HCEC 1CT (cell line): ENCODE measurements at regions not wholly inside any gene's neighbourhood (a gene's known extent, or its start where the extent isn't known, plus 50 kb on each side); places are given as distances from the start of the nearest gene placed in this dataset.
"Not testable (repeated sequence)": the region's sequence is repeated elsewhere in the genome, so short reads cannot be mapped to it uniquely, and the experiment has no call there.

Source experiments
- DNase-seq: peaks from one replicate; pipeline ENCODE4 v3.0.0-alpha.2; 2017

DNA sequence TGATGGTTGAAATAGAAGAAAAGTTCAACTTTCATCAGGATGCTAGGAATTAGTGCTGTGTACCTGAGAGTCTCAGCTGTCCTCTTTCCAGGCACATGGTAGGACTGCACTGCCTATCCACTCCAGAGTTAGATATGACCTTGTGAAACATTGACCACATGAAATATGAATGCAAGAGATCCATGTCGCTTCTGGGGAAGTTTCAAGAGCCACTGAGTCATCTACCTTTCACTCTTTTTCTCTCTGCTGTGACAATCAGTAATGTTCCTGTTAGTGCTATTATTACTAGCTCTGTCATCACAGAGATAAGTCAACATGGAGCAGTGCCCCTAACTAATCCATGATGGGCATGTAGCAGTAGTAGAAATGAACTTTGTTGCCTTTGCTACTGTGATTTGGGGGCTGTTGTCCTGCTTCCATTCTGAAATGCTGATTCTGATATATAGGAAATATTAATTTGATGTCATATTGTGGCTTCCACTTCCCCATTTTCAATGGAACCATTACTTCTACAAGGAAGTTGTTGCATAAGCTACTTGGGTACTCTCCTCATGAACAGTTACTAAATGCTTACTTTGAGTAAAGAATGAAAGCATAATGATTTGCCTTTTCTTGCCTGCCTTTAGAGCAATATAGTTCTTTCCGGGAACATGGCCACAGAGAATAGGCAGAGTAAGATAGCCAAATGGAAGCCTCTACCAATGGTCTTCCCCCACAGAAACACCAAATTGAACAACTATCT, 192.8 kb upstream of the ZNF521 start:
- DNase-seq = no peak

DNA sequence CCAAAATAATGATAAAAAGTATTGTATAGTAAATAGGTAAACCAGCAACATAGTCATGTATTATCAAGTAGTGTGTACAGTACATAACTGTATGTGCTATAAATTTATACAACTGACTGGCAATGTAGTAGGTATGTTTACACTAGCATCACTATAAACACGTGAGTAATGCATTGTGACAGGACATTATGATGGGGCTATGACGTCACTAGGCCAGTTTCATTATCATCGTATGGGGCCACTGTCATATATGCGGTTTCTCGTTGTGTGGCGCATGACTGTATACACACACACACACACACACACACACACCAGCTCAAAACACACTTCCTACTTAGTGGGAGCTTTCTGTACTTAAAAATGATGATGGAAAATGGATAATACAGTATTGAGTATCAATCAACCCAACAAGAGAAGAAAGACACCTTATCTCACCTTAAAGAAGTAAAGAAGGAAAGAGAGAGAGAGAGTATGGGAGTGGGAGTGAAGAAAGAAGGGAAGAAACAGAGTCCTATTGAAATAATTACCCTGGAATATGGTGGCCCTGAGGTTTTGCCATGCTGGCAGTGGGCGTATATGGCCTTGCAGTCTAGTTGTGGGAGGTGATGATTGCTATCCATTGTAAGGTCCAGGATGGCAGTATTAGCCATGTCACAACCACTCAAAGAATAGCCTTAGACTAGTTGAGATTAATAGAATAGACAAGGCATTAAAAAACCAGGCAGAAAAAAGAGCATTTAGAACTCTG, 186.4 kb upstream of the ZNF521 start:
- DNase-seq = no peak

DNA sequence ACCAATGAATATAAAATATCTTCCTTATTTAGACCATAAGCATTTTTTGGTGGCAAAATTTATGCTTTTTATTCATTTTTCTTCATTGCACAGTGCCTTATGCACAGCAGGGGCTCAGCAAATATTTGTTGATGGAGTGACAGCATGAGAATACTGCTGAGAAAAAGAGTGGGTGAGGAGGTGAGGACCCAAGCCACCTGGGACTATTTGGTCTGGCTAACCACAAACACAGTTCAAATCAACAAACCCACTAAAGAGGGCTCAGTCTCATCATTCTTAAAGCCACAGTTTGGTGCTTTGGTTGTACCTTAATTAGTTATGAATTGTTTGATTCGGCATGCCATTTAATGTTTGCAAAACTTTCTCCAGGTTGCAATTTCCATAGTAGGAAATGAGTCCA, 183.5 kb upstream of the ZNF521 start:
- no peak for DNase-seq

- no peak for DNase-seq
Measured at GRCh38 chr18:25534401-25534800, 182.4 kb upstream of the ZNF521 start.

DNA sequence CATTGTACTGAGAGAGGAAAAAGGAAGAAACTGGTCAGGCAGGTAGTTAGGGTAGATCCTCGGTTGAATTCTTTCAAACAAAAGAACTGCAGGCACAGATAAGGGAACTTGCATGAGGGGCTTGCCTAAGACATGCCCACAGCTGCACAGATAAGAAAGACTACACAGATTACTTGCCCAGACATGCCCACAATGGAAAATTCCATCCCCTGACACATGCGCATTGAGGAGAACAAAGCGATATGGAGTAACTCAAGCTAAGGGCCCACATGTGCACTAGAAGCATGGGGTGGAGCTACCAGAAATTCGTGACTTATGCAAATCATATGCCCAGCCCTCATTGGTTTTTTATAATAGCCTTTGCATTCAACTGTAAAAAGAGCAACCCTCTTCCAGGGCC, 181.3 kb upstream of the ZNF521 start:
- no peak for DNase-seq

- DNase-seq = no peak
Measured at GRCh38 chr18:25531207-25531606, 179.2 kb upstream of the ZNF521 start.

GRCh38 chr18:25525789-25526188, 173.8 kb upstream of the ZNF521 start:
- DNase-seq = not testable (repeated sequence)

DNA sequence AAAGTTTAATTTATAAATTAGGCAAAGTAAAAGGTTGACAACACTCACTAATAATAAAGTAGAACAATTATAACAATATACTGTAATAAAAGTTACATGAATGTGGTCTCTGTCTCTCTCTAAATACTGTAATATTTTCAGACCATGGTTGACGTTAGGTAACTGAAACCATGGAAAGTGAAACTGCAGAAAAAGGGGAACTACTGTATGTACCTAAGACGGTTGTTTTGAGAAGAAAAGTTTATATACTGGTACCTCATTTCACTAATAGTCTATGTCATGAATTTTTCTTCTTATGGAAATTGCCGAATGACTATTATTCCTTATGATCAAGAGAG, 166.7 kb upstream of the ZNF521 start:
- DNase-seq = no peak

- no peak for DNase-seq
Measured at GRCh38 chr18:25517881-25518715, 166.1 kb upstream of the ZNF521 start.

- no peak for DNase-seq
Measured at GRCh38 chr18:25516747-25517498, 165.0 kb upstream of the ZNF521 start.

GRCh38 chr18:25516121-25516520, 164.2 kb upstream of the ZNF521 start:
- no peak for DNase-seq

DNA sequence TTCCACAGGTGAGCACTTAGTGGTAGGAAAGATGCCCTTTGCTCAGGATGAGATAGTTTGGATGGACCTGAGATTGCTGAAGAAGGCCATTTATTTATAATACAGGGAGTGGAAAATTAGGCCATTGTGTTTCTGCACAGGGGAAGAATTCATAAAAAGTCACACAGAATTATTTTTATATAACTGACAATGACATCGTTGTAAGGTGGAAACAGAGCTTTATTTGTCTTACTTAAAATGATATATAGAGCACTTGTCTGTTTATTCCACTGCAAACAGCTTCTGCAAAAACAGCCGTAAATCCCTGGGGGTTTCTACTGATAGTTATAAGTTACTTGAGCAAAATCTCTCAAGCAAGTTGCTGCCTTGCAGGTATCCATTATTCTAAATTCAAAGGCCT, 158.1 kb upstream of the ZNF521 start:
- DNase-seq = no peak

GRCh38 chr18:25503567-25504081, 151.7 kb upstream of the ZNF521 start:
- peak; percentile 76 for DNase-seq

DNA sequence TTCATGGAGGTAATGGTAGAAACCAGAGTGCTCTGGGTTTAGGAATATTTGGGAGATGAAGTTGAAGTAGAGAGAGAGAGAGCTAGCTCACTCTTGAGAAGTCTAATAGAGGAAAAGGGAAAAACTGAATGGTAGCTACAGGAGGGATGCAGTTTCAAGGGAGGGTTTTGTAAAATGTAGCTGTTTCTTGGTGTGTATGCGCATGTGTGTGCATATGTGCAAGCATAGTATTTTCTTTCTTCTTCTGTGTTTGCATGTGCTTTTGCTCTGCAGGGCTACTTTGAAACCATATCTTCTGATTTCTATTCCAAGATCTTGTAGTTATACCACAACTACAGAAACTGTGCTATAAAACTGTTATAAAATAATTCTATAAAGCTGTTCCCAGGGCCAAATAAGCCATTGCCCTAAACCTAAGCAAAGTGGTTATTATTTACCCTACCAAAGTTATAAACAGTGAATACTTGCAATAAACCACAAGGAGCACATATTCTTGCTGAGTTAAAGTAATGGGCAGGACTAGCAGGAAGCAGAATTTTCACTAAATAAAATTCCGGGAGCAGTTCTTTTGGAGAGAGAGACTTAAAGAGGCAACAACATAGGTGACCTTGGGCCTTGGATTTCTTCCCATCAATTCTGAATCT, 145.3 kb upstream of the ZNF521 start:
- no peak for DNase-seq

- no peak for DNase-seq
Measured at GRCh38 chr18:25496544-25496943, 144.6 kb upstream of the ZNF521 start.

DNA sequence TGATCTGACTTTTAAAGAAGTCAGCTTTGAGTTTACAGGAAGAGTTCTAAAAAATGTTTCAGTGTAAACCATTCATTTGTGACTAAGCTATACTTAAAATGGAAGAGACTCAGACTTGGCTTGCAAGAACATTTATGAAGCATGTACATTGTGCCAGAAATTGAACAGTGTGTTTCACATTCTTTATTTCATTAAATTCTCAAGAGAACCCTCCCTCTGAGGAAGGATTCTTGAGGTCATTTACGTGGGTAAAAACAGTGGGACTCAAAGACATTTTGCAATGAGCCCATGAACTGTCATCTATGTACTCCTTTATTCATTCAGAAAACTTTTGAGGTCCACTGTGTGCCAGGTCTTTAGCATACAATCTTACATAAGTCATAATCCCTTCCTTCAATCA, 143.6 kb upstream of the ZNF521 start:
- DNase-seq = no peak

GRCh38 chr18:25494888-25495287, 142.9 kb upstream of the ZNF521 start:
- no peak for DNase-seq

DNA sequence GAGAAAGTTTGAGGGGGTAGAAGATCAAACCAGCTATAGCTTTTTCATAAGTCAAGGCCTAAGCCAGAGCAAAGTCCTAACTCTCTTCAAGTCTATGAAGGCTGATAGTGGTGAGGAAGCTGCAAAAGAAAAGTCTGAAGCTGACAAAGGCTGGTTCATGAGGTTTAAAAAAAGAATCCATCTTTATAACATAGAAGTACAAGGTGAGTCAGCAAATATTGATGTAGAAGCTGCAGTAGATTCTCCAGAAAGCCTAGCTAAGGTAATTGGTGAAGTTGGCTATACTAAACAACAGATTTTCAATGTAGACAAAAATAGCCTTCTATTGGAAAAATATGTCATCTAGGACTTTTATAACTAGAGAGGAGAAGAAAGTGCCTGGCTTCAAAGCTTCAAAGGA, 141.4 kb upstream of the ZNF521 start:
- no peak for DNase-seq

DNA sequence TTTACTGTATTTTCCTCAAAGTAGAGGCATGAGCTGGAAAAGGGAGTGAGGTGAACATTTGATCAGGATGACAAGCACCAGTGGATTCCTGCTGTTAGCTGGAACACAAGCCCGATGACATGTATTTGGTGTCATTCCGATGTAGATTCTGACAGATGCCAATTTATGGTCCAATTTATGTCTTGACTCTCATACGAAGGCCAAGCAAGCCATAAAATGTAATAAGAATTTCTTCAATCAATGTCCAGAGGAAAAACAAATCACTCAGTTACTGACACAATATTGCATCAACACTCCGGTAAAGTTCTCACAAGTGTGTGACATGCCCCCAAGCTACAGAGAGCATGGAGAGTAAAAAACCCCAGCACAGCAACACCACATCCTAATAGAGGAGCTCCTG, 138.3 kb upstream of the ZNF521 start:
- no peak for DNase-seq

DNA sequence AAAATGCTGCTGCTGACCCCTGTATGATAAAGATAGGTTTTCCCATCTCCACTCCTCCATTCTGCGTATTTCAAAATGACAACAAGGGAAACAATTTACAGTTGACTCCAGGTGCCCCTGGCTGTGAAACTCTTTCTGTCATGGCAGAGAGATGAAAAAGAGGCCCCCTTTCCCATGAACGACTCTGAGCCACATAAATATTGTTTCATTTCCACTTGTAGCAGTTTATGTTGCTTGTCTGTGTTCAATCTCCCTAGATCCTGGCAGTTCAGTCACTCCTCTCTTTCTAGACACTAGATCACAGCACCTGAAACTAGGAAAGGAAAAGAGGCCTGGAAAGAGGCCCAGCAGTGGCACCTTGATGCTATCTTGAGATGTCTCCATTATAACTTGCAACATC, 121.0 kb upstream of the ZNF521 start:
- no peak for DNase-seq

DNA sequence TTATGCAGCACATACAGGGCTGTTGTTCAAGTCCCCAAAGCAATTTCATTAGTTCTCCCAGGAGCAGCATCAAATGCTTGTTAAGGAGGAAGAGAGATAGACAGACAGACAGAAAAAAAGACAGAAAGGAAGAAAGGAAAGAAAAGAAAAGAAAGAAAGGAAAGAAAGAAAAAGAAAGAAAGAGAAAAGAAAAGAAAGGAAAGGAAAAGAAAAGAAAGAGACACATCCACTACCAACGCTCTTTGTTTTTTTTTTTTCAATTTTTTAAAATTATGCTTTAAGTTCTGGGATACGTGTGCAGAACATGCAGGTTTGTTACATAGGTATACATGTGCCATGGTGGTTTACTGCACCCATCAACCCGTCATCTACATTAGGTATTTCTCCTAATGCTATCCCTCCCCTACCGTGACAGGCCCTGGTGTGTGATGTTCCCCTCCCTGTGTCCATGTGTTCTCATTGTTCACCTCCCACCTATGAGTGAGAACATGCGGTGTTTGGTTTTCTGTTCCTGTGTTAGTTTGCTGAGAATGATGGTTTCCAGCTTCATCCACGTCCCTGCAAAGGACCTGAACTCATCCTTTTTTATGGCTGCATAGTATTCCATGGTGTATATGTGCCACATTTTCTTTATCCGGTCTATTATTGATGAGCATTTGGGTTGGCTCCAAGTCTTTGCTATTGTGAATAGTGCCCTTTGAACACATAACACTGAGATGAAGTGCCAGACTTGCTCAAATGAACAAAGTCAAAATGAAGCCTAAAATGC, 119.0 kb upstream of the ZNF521 start:
- not testable (repeated sequence) for DNase-seq

GRCh38 chr18:25470062-25470461, 118.1 kb upstream of the ZNF521 start:
- no peak for DNase-seq
